Brain microvascular endothelial cell (primary cell): ENCODE measurements at regions not wholly inside any gene's neighbourhood (a gene's known extent, or its start where the extent isn't known, plus 50 kb on each side); places are given as distances from the start of the nearest gene placed in this dataset.

Experiments
- DNase-seq: peaks from one replicate; pipeline ENCODE4 v3.0.0-alpha.2; 2020
- H3K27ac ChIP-seq: fragments of 250-450 bp; sonication (Bioruptor Pico); 2 replicates; pipeline ENCODE4 v1.5.1; 2020; ENCODE audit warnings: mild to moderate bottlenecking, moderate library complexity
- H3K27me3 ChIP-seq: fragments of 250-450 bp; sonication (Bioruptor Pico); replicated peaks from 2 replicates; pipeline ENCODE4 v1.5.1; 2020; ENCODE audit warnings: mild to moderate bottlenecking
- H3K36me3 ChIP-seq: fragments of 250-450 bp; sonication (Bioruptor Pico); replicated peaks from 2 replicates; pipeline ENCODE4 v1.5.1; 2020; ENCODE audit warnings: mild to moderate bottlenecking
- H3K4me3 ChIP-seq: 2 replicates; pipeline ENCODE4 v1.5.1; 2011; ENCODE audit warnings: low read depth, mild to moderate bottlenecking, control low read depth, low read length, moderate library complexity
- in situ Hi-C: cut with HindIII; loops from 2 replicates; pipeline ENCODE4 v1.10.0; 2017; ENCODE audit warnings: low sequenced_read_pairs, low pct_ligation_motif_present
- TF ChIP-seq, protein P1 (sequence below): IDR thresholded peaks from 2 replicates; pipeline ENCODE4 v1.5.1; 2011; ENCODE audit warnings: low read depth, mild to moderate bottlenecking, moderate library complexity, low read length, control low read depth, inconsistent platforms; ENCODE audit errors: missing control alignments

DNA sequence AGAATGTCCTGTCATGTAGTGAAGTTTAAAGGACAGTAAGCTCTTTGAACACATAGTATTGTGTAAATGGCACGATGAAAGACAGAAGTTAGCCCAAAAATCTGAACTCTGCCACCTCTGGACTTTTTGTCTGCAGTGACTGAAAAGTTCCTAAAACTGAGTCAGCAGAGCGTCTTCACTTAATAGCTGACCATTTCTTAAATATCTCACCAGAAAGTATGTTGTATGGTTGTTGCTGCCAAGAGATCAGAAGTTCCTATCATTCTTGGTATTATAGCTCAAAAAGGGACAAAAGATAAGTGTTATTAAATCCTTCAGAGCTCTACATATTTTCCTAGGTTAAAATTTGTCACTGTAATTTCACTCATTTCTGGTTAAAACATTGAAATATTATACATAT lies 1003.0 kb downstream of the TTLL7 start:
- Histone ChIP-seq H3K4me3 (no peak overlapping the region), H3K27ac (no peak overlapping the region), H3K27me3 (no peaks in the 10 kb centered on the region), H3K36me3 (no peaks in the 10 kb centered on the region)
- in situ Hi-C loops, result no loop called here
- TF ChIP-seq, protein P1, sequence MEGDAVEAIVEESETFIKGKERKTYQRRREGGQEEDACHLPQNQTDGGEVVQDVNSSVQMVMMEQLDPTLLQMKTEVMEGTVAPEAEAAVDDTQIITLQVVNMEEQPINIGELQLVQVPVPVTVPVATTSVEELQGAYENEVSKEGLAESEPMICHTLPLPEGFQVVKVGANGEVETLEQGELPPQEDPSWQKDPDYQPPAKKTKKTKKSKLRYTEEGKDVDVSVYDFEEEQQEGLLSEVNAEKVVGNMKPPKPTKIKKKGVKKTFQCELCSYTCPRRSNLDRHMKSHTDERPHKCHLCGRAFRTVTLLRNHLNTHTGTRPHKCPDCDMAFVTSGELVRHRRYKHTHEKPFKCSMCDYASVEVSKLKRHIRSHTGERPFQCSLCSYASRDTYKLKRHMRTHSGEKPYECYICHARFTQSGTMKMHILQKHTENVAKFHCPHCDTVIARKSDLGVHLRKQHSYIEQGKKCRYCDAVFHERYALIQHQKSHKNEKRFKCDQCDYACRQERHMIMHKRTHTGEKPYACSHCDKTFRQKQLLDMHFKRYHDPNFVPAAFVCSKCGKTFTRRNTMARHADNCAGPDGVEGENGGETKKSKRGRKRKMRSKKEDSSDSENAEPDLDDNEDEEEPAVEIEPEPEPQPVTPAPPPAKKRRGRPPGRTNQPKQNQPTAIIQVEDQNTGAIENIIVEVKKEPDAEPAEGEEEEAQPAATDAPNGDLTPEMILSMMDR, result no peak
- peak; percentile 20 for DNase-seq

- no peaks in the 10 kb centered on the region for H3K36me3 ChIP-seq
- H3K27ac ChIP-seq, result no peak overlapping the region
- DNase-seq, result peak; percentile 5
- in situ Hi-C loops, result no loop called here
- TF ChIP-seq, protein P1, result no peak
- no peaks in the 10 kb centered on the region for H3K27me3 ChIP-seq
- no peak overlapping the region for H3K4me3 ChIP-seq
Measured at GRCh38 chr1:82994616-82995263, 1004.2 kb downstream of the TTLL7 start.

DNA sequence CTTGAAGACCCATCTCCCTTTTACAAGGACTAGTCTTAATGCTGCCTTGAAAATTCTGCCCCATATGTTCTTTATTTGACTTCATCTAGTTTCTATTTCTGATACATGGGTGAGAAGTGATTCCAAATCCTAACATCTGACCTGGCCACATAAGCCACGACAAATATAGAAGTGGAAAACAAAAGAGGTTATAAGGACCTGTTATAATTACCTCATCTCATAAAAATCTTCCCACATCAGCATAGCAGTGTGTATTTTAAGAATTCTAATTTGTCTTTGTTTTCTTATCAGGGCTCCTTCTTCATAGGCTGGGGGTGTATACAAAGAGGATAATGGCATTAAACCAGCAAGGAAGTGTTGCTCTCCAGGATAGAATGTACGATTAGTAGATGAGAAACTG lies 1007.4 kb downstream of the TTLL7 start:
- TF ChIP-seq, protein P1, result no peak
- no peak overlapping the region for H3K4me3 ChIP-seq
- DNase-seq, result no peak
- H3K27ac ChIP-seq, result no peak overlapping the region
- no peaks in the 10 kb centered on the region for H3K36me3 ChIP-seq
- in situ Hi-C loops, result no loop called here
- no peaks in the 10 kb centered on the region for H3K27me3 ChIP-seq

- TF ChIP-seq, protein P1, result no peak
- in situ Hi-C loops, result no loop called here
- no peaks in the 10 kb centered on the region for H3K36me3 ChIP-seq
Measured at GRCh38 chr1:82979593-82980236, 1019.2 kb downstream of the TTLL7 start.

DNA sequence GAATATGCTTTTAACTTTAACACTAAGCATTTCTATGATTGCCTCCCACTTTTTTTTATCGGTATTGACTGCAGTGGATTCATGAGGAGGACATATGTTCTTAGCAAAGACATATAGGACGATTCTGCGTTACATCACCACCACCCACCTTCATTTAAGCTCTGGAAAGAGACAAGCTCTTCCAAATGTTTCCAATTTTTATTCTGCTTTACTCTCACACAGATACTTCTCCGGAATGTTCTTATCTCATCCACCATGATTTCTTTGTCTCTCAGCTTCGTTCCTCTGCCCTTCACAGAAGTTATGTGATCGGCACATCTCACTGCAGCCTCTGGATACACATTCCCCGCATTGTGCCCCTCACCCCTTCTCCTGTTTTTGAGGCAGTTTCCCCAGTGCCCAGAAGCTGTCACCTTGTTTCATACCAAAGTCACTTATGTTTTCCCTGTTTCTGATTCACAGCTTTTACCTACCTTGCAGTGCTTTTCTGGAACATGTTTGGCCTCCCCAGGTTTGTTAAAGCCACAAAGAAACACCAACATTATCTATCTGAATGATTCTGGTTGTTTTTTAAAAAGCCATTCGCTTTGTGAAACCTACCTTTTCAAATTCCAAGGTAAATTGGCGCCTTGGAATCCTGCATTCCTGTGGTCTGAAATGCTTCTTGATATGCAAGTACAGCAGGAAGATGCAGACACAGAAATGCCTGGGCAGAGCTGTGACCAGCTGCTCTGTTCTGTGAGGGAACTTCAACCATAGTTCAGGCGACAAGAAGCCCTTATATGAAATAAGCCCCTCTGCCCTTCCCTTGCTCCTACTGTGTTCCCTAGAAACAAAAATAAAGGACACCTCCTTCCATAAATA lies 1020.2 kb downstream of the TTLL7 start:
- in situ Hi-C loops, result no loop called here
- H3K27ac ChIP-seq, result no peak overlapping the region
- TF ChIP-seq, protein P1, result no peak
- no peak for DNase-seq
- H3K4me3 ChIP-seq, result no peak overlapping the region
- no peaks in the 10 kb centered on the region for H3K36me3 ChIP-seq
- H3K27me3 ChIP-seq, result no peaks in the 10 kb centered on the region

More at GRCh38 chr1:82979593-82980236, 1019.2 kb downstream of the TTLL7 start:
- Histone ChIP-seq H3K27ac (no peak overlapping the region), H3K4me3 (no peak overlapping the region), H3K27me3 (no peaks in the 10 kb centered on the region)
- DNase-seq, result no peak
